PC-9 (cell line): ENCODE measurements at regions not wholly inside any gene's neighbourhood (a gene's known extent, or its start where the extent isn't known, plus 50 kb on each side); places are given as distances from the start of the nearest gene placed in this dataset.
"Not testable (repeated sequence)": the region's sequence is repeated elsewhere in the genome, so short reads cannot be mapped to it uniquely, and the experiment has no call there.

Experiments
- BruUV-seq: library from RNA; stranded (reverse); fragments of 400-500 nt; replicated peaks from 2 replicates; lab custom pipeline; 2021; lab: Mats Ljungman, UMichigan
- CTCF ChIA-PET: fragments of 300-600 bp; sonication (Branson Sonifier 250); formaldehyde crosslinking; loops from one replicate; lab custom pipeline; 2022; ENCODE audit warnings: antibody characterized with exemption; lab: Charles Lee
- POLR2A ChIA-PET: fragments of 300-600 bp; sonication (Branson Sonifier 250); formaldehyde crosslinking; loops from one replicate; lab custom pipeline; 2022; ENCODE audit warnings: antibody characterized with exemption; ENCODE audit not compliant: unreplicated experiment; lab: Charles Lee
- DNase-seq, 2 experiments: peaks; one replicate each; pipeline versions ENCODE4 v3.0.0 to v3.0.0-alpha.2; 2015 to 2022; ENCODE audit warnings: mixed read lengths in 1 of 2
- H2AFZ ChIP-seq: fragments of 200-600 bp; sonication (generic); 2 replicates; pipeline ENCODE4 v1.8.1; 2017; ENCODE audit warnings: antibody characterized with exemption
- H3F3A ChIP-seq: fragments of 200-600 bp; sonication (generic); 2 replicates; pipeline ENCODE4 v1.8.1; 2017; ENCODE audit warnings: antibody characterized with exemption, mild to moderate bottlenecking, low read depth; ENCODE audit not compliant: insufficient read depth
- H3K27ac ChIP-seq: fragments of 200-600 bp; sonication (generic); 2 replicates; pipeline ENCODE4 v1.6.1; 2016; ENCODE audit warnings: mixed run types
- H3K27me3 ChIP-seq: fragments of 200-600 bp; sonication (generic); 2 replicates; pipeline ENCODE4 v1.6.1; 2016; ENCODE audit warnings: low read depth, mixed run types; ENCODE audit not compliant: insufficient read depth
- H3K36me3 ChIP-seq: fragments of 200-600 bp; sonication (generic); 2 replicates; pipeline ENCODE4 v1.6.1; 2016; ENCODE audit warnings: low read depth, mixed run types
- H3K4me1 ChIP-seq: fragments of 200-600 bp; sonication (generic); replicated peaks from 2 replicates; pipeline ENCODE4 v1.6.1; 2016; ENCODE audit warnings: mixed run types; ENCODE audit not compliant: insufficient read depth
- H3K4me2 ChIP-seq: fragments of 200-600 bp; sonication (generic); 2 replicates; pipeline ENCODE4 v1.6.1; 2017; ENCODE audit warnings: mixed run types
- H3K4me3 ChIP-seq: fragments of 200-600 bp; sonication (generic); 2 replicates; pipeline ENCODE4 v1.6.1; 2016; ENCODE audit warnings: mixed run types
- H3K79me2 ChIP-seq: fragments of 200-600 bp; sonication (generic); 2 replicates; pipeline ENCODE4 v1.6.1; 2017; ENCODE audit warnings: low read depth, mixed run types
- H3K9me2 ChIP-seq: fragments of 200-600 bp; sonication (generic); 2 replicates; pipeline ENCODE4 v1.8.1; 2017; ENCODE audit warnings: mild to moderate bottlenecking; ENCODE audit not compliant: insufficient read depth
- H3K9me3 ChIP-seq: fragments of 200-600 bp; sonication (generic); 2 replicates; pipeline ENCODE4 v1.8.1; 2016; ENCODE audit warnings: low read depth; ENCODE audit not compliant: insufficient read depth
- H4K20me1 ChIP-seq: fragments of 200-600 bp; sonication (generic); 2 replicates; pipeline ENCODE4 v1.8.1; 2017; ENCODE audit not compliant: insufficient read depth
- intact Hi-C: fragments of 100-400 bp; cut with micrococcal nuclease; formaldehyde crosslinking; loops from one replicate; pipeline ENCODE4 v1.10.0; 2022; ENCODE audit not compliant: unreplicated experiment

DNA sequence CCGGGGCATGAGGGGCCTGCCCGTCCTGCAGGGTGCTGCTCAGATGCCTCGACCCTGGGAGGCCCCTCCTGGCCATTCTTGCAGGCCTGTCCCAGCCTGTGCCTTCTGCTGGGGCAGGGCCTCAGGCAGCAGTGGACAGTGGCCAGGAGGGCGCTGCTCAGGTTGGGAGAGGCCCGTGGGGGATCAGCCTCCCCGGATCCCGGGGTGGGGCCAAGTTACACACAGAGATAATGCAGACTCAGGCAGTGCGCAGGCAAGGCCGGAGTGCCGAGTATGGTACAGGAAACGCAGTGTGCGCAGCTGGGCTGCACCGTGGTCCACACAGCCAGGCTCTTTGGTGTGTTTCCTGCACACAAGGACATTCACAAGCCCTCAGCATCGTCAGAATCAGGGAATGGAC is 147.6 kb downstream of the LAT start:
- DNase-seq, intact Hi-C loops, H3F3A ChIP-seq, H4K20me1 ChIP-seq, H2AFZ ChIP-seq, BruUV-seq, POLR2A ChIA-PET, H3K4me3 ChIP-seq, H3K27ac ChIP-seq, H3K9me2 ChIP-seq, CTCF ChIA-PET, H3K79me2 ChIP-seq, H3K4me1 ChIP-seq, H3K9me3 ChIP-seq, H3K36me3 ChIP-seq, H3K4me2 ChIP-seq, H3K27me3 ChIP-seq: not testable (repeated sequence)

- DNase-seq, H3F3A ChIP-seq, H2AFZ ChIP-seq, H3K27ac ChIP-seq, H3K4me3 ChIP-seq, H3K4me1 ChIP-seq, intact Hi-C loops, H3K79me2 ChIP-seq, BruUV-seq, H3K4me2 ChIP-seq, H4K20me1 ChIP-seq, H3K36me3 ChIP-seq, H3K9me3 ChIP-seq, POLR2A ChIA-PET, H3K9me2 ChIP-seq, CTCF ChIA-PET: not testable (repeated sequence)
- H3K27me3 ChIP-seq, result peaks cover 16% of the 10 kb centered on the region; the same call in 1 of the 2 replicates
These were observed 146.3 kb downstream of the LAT start for GRCh38 chr16:29130901-29131851.

DNA sequence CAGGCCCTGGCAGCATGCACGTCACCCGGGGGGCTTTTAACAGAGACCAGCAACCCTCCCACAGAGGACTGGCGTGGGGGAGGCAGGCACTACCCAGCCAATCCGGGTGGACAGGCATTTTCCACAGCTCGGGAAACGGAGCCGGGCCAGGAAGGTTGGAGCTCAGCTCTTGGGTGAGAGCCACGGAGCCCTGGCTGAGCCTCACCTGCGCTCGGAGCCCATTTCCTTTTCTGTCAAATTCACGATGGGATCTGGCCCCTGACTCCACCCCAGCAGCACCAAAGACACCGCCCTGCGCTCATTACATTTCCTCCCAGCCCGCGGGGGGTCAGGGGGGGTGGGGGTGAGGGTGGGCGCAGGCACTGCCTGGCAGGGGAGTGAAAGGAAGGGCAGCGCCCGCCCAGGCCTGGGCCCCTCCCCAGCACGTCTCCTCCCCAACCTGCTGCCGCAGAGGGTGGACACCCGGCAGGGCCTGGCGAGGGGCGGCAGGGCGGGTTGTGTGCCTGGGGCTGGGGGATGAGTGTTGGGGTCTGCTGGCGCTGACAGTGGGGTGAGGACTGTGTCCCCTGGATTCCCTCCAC is 145.4 kb downstream of the LAT start:
- H3K79me2 ChIP-seq, H3K36me3 ChIP-seq, CTCF ChIA-PET, H3K4me3 ChIP-seq, H3F3A ChIP-seq, DNase-seq, H2AFZ ChIP-seq, H3K27ac ChIP-seq, H3K4me1 ChIP-seq, H4K20me1 ChIP-seq, BruUV-seq, intact Hi-C loops, H3K9me3 ChIP-seq, H3K9me2 ChIP-seq, H3K4me2 ChIP-seq: not testable (repeated sequence)
- H3K27me3 ChIP-seq, result peaks cover 16% of the 10 kb centered on the region; the same call in 1 of the 2 replicates
- POLR2A ChIA-PET, result interaction anchor here (0.6 kb wide), 1 partner anchor 1328 kb away, joined by 4 read pairs; no protein-coding TSS in a partner anchor

DNA sequence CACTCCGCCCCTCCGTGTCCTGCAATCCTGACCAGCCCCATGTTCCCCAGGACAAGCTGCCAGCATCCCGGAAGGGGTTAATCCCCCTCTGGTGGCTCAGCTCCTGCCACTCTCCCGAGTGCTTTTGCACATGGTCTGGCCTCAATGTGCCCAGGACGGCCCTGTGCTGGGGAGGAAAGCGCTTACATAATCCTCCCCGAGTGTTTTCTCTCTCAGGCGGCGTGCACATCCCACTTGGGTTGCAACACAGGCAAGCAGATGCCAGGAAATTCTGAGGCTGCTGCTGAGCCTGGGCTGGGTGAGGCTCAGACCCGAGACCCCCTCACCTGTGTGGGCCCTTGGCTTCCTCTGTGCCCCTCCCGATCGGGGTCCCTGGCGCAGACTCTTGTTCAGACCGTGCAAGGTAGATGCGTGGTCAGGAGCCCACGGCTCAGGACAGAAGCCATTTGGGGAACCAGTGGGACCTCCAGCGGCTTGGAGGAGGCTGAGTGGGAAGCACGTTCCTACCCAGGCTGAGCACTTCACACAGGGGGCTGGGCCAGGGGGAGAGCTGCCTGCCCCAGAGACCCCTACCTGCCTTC is 144.7 kb downstream of the LAT start:
- intact Hi-C loops, DNase-seq, H3K4me1 ChIP-seq, H3K27ac ChIP-seq, H3K36me3 ChIP-seq, CTCF ChIA-PET, H3K9me3 ChIP-seq, H3K4me2 ChIP-seq, H3K9me2 ChIP-seq, H3K4me3 ChIP-seq, H3K79me2 ChIP-seq, BruUV-seq, H2AFZ ChIP-seq, H3F3A ChIP-seq, H4K20me1 ChIP-seq: not testable (repeated sequence)
- peaks cover 16% of the 10 kb centered on the region; the same call in 1 of the 2 replicates for H3K27me3 ChIP-seq
- POLR2A ChIA-PET, result interaction anchor here (0.6 kb wide), 1 partner anchor 1328 kb away, joined by 4 read pairs; no protein-coding TSS in a partner anchor

DNA sequence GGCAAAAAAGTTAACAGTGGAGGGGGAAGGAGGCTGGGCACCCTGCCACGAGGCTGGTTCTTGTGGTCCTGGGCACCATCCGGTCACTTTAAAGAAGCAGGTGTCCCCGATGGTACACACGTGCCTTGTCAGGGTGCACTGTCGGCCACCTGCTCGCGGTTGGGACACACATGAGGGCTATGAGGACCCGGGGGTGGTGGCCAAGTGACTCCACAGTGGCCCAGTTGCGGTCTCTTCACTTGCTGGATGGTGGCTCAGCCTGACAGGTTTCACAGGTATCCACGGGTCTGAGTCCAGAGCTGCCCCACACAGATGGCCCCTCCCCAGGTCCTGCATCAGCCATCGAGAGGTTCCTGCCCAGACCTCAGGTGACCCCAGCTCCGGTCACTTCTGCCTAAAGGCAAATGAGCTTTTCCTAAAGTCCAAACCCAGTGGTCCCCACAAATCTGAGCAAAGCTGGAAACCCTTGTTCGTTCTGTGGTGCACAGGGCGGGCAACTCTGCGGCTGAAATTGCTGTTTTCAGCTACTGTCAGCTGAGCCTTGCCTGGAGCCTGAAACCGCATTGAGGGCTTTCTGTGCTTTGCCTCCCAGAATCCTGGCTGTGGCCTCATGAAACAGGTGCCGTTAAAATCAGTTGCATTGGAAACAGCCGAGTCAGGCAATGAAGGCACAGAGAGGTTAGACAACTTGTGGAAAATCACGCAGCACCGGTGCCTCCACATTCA is 144.0 kb downstream of the LAT start:
- H3K79me2 ChIP-seq, H4K20me1 ChIP-seq, H3K27ac ChIP-seq, BruUV-seq, intact Hi-C loops, DNase-seq, H2AFZ ChIP-seq, H3K9me2 ChIP-seq, H3K4me1 ChIP-seq, CTCF ChIA-PET, H3K9me3 ChIP-seq, H3K36me3 ChIP-seq, POLR2A ChIA-PET, H3F3A ChIP-seq, H3K4me2 ChIP-seq, H3K4me3 ChIP-seq: not testable (repeated sequence)
- H3K27me3 ChIP-seq, result peaks cover 16% of the 10 kb centered on the region; the same call in 1 of the 2 replicates

GRCh38 chr16:29127806-29128420 is 143.1 kb downstream of the LAT start:
- POLR2A ChIA-PET, result not testable (repeated sequence)

More at GRCh38 chr16:29127806-29128420, 143.1 kb downstream of the LAT start:
- H3K9me3 ChIP-seq, H4K20me1 ChIP-seq, H3K79me2 ChIP-seq, H3K4me1 ChIP-seq, H3K9me2 ChIP-seq, DNase-seq, H3K36me3 ChIP-seq, H3K27ac ChIP-seq, H3K4me2 ChIP-seq, BruUV-seq, intact Hi-C loops, H3K4me3 ChIP-seq, CTCF ChIA-PET, H2AFZ ChIP-seq, H3F3A ChIP-seq: not testable (repeated sequence)
- H3K27me3 ChIP-seq, result peaks cover 16% of the 10 kb centered on the region; the same call in 1 of the 2 replicates
